PC-3 (cell line): ENCODE measurements at regions not wholly inside any gene's neighbourhood (a gene's known extent, or its start where the extent isn't known, plus 50 kb on each side); places are given as distances from the start of the nearest gene placed in this dataset.

Experiments used
- EZH2 ChIP-seq: fragments of 300-600 bp; sonication (generic); IDR thresholded peaks from one replicate; pipeline ENCODE4 v1.6.1; 2017; ENCODE audit warnings: antibody characterized with exemption, mild to moderate bottlenecking, low read length; ENCODE audit not compliant: unreplicated experiment
- TF ChIP-seq, protein P1 (sequence below): fragments of 300-600 bp; sonication (generic); conservative IDR thresholded peaks from 2 replicates; pipeline ENCODE4 v1.5.1; 2017; ENCODE audit warnings: antibody characterized with exemption, low read depth, mild to moderate bottlenecking, low read length

DNA sequence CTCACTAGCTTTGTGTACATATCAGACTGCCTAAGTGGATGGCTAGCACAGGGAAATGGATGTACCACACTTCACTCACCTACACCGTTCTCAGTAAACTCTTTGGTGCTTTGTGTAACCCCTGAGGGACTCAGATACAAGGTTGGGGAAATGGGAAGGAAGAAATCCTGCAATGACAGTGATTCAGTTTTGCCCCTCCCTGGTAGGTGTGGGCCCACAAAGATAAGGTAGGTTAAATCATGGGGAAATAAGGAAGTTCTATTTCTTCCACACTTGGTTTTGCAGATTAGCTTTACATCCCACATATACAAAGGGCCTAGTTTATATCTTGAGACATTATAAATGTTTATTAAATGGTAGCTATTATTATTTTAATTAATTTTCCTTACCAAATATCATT is 197.6 kb upstream of the SPANXN4 start:
- TF ChIP-seq EZH2: no peak
- TF ChIP-seq, protein P1, sequence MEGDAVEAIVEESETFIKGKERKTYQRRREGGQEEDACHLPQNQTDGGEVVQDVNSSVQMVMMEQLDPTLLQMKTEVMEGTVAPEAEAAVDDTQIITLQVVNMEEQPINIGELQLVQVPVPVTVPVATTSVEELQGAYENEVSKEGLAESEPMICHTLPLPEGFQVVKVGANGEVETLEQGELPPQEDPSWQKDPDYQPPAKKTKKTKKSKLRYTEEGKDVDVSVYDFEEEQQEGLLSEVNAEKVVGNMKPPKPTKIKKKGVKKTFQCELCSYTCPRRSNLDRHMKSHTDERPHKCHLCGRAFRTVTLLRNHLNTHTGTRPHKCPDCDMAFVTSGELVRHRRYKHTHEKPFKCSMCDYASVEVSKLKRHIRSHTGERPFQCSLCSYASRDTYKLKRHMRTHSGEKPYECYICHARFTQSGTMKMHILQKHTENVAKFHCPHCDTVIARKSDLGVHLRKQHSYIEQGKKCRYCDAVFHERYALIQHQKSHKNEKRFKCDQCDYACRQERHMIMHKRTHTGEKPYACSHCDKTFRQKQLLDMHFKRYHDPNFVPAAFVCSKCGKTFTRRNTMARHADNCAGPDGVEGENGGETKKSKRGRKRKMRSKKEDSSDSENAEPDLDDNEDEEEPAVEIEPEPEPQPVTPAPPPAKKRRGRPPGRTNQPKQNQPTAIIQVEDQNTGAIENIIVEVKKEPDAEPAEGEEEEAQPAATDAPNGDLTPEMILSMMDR: no peak
